PC-3 (cell line): ENCODE measurements at regions not wholly inside any gene's neighbourhood (a gene's known extent, or its start where the extent isn't known, plus 50 kb on each side); places are given as distances from the start of the nearest gene placed in this dataset.

ENCODE experiments used
- EZH2 ChIP-seq: fragments of 300-600 bp; sonication (generic); IDR thresholded peaks from one replicate; pipeline ENCODE4 v1.6.1; 2017; ENCODE audit warnings: antibody characterized with exemption, mild to moderate bottlenecking, low read length; ENCODE audit not compliant: unreplicated experiment
- EZH2phosphoT487 ChIP-seq: fragments of 300-600 bp; sonication (generic); IDR thresholded peaks from 2 replicates; pipeline ENCODE4 v1.6.1; 2018; ENCODE audit warnings: mild to moderate bottlenecking, antibody characterized with exemption, low read length, borderline replicate concordance
- TF ChIP-seq, protein P1 (sequence below): fragments of 300-600 bp; sonication (generic); conservative IDR thresholded peaks from 2 replicates; pipeline ENCODE4 v1.5.1; 2017; ENCODE audit warnings: antibody characterized with exemption, low read depth, mild to moderate bottlenecking, low read length

- TF ChIP-seq, protein P1, sequence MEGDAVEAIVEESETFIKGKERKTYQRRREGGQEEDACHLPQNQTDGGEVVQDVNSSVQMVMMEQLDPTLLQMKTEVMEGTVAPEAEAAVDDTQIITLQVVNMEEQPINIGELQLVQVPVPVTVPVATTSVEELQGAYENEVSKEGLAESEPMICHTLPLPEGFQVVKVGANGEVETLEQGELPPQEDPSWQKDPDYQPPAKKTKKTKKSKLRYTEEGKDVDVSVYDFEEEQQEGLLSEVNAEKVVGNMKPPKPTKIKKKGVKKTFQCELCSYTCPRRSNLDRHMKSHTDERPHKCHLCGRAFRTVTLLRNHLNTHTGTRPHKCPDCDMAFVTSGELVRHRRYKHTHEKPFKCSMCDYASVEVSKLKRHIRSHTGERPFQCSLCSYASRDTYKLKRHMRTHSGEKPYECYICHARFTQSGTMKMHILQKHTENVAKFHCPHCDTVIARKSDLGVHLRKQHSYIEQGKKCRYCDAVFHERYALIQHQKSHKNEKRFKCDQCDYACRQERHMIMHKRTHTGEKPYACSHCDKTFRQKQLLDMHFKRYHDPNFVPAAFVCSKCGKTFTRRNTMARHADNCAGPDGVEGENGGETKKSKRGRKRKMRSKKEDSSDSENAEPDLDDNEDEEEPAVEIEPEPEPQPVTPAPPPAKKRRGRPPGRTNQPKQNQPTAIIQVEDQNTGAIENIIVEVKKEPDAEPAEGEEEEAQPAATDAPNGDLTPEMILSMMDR: no peak
- TF ChIP-seq EZH2 (no peak), EZH2phosphoT487 (no peak)
Measured at GRCh38 chr14:88975926-88976325, 151.5 kb downstream of the TTC8 start.
